Left ventricle myocardium superior (tissue), 1 donor: ENCODE measurements at regions not wholly inside any gene's neighbourhood (a gene's known extent, or its start where the extent isn't known, plus 50 kb on each side); places are given as distances from the start of the nearest gene placed in this dataset.

Source experiments
- ATAC-seq: fragments of 200-7000 bp; cut with Tn5 transposase; one replicate; pipeline ENCODE4 v1.9.1; 2020; ENCODE audit warnings: mild to moderate bottlenecking, moderate library complexity
- DNase-seq: peaks from one replicate; pipeline ENCODE4 v3.0.0-alpha.2; 2020
- intact Hi-C: fragments of 100-400 bp; cut with micrococcal nuclease; formaldehyde crosslinking; loops from one replicate; pipeline ENCODE4 v1.11.0; 2022
- donor health status: DM: no; HTN: yes; CAD: no; lungs with severe emphysema.

DNA sequence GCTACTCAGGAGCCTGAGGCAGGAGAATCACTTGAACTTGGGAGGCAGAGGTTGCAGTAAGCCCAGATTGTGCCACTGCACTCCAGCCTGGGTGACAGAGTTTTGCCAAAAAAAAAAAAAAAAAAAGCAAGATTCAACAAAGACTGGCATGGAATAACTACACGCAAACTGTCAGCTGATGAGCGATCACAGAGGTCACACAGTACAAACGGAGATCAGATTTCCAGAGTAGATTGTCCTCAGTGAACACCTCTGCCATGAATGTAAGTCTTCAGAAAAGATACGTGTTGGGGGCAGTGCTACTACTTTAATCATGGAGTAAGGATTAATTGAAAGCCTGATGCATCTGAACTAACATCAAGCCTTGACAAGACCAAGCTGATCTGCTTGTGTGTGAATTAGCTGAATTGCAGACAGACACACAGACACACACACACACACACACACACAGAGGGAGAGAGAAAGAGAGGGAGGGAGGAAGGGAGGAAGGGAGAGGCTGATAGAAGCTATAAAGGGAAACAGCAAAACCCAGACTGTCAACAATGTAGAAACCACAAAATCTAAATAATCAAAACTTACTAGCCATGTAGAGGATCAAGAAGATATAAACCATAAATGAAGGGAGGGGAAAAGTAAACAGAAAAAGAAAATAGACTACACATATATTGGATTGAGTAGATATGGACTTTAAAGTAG is 222.9 kb upstream of the ZNF462 start:
- no peak for DNase-seq
- intact Hi-C loops, result no loop called here
- no peak for ATAC-seq

DNA sequence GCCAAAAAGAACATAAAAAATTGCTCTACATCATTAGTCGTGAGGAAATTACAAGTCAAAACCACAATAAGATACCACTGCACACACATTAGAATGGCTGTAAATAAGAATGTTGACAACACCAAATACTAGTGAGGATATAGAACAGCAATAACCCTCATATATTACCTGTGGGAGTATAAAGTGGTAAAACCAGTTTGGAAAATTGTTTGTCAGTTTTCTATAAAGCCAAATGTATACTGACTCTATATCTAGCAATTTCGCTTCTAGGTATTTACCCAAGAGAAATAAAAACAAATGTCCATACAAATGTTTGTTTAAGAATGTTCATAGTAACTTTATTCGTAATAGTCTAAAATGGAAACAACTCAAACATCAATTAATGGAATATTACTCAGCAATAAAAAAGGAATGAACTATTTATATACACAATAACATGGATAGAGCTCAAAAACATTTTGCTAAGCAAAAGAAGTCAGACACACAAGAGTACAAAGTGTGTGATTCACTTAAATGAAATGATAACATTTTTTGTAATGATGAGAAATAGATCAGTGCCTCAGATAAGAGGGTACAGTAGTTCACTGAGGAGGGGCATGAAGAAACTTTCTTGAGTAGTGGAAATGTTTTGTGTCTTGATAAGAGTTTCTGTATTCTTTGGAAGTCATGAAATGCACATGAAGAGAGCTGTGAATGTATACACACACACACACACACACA is 219.6 kb upstream of the ZNF462 start:
- intact Hi-C loops, result no loop called here

DNA sequence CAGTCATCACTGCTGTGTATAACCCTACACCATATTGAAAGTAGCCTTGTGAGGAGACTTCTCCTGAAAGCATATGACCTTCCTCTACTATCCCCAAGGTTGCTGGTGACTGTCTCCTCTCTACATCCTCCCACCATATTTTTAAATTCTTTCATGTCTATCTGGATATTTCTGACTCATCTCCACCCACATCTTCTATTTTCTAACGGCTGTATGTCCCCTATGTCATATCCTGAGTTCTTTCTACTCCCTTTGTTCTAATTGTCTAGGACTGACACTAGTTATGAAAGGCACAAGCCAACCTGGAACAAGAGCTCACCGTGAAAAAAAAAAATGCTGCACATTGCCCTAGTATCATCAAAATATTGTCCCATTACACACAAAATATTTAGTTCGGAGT is 218.3 kb upstream of the ZNF462 start:
- intact Hi-C loops, result no loop called here

More for the DNA sequence above, 219.6 kb upstream of the ZNF462 start:
- ATAC-seq (no peak), DNase-seq (no peak)

DNA sequence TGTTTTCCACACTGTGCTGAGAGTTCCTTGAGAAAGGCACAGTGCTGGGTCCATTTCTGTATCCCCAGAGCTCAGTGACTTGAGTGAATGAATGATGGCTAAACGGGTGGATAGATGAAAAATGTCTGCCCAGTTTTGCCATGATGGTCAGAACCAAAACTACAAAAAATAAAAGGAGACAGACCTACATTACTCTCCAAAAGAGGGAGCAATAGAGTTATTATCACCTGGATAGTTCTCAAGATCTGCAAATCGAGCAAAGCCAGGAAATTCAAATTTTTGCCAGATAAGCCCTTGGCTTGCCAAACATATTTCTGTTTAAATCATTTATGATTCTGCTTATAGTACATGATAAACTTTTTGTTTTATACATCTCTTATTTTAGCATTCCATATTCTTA is 214.2 kb upstream of the ZNF462 start:
- intact Hi-C loops, result no loop called here

More for the DNA sequence above, 218.3 kb upstream of the ZNF462 start:
- DNase-seq (no peak), ATAC-seq (no peak)

DNA sequence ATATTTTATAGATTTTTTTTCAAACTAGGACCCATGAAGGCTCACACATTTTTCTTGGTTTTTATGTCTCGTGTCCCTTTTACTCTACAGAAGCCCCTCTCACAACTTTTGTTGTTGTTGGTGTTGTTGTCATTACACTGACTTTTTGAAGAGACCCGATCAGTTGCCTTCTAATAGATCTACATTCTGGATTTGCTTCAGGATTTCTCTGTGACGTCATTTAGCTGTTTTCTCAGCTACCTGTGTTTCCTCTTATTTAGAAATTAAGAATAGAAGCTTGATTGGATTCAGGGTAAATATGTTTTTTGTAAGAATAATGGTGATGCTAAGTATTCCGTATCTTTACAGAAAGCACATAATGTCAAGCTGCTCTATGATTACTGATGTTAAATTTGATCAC is 213.3 kb upstream of the ZNF462 start:
- no peak for DNase-seq
- no peak for ATAC-seq
- intact Hi-C loops, result no loop called here

More for the DNA sequence above, 214.2 kb upstream of the ZNF462 start:
- no peak for ATAC-seq
- no peak for DNase-seq

DNA sequence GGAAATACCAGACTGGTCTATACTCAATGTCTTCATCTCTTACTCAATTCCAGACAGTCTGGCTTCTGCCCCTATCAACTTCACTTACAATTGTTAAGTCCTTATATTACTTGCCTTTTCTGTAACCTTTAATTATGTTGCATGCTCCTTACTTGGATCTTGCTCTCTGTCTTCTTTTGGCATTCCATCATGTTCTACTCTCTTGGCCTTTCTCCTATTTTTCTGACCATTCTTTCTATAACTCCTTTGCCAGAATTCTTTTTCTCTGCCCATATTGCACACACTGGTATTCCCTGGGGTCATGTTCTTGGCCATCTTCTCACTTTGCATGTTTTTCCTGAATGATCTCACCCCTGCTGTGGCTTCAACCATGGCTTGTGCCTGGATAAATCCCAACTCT is 209.8 kb upstream of the ZNF462 start:
- DNase-seq (no peak), ATAC-seq (peak; percentile 84)
- intact Hi-C loops, result no loop called here

DNA sequence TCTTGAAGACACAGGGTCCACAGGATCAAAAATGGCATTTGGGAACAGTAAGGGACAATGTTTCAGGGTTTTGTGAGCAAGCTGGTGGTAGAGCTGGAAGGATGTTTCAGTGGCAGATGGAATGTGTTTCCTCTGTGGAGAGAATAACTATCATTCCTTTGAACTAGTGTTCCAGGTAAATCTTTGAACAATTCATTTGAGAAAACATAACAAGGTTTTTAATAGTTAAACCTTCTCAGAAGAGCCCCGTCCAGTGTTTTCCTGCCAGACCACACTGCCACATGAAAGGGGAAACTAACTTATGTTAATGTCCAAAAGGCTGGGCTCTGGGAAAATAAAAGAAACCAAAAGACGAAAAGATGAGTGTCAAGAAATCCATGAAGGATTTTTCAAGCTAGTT is 207.0 kb upstream of the ZNF462 start:
- ATAC-seq, result no peak
- intact Hi-C loops, result no loop called here

DNA sequence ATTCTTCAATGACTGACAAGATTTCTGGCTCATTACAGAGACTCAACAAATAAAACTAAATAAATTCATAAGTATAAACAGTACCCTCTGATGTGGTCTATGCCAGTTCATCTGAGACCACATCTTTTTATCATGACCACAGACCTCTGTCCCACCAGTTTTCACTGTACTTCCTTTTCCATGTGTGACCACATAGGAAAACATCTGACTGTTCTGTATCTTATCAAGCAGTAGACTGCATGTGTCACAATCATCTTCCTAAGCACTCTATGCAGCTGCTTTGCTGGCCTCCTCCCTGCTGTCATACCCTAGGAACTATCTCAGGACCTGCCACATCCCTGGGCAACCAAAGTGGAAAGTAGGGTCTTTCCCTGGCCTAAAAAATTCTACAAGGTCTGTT is 205.0 kb upstream of the ZNF462 start:
- ATAC-seq (no peak), DNase-seq (no peak)
- intact Hi-C loops, result no loop called here

More for the DNA sequence above, 207.0 kb upstream of the ZNF462 start:
- DNase-seq, result no peak

DNA sequence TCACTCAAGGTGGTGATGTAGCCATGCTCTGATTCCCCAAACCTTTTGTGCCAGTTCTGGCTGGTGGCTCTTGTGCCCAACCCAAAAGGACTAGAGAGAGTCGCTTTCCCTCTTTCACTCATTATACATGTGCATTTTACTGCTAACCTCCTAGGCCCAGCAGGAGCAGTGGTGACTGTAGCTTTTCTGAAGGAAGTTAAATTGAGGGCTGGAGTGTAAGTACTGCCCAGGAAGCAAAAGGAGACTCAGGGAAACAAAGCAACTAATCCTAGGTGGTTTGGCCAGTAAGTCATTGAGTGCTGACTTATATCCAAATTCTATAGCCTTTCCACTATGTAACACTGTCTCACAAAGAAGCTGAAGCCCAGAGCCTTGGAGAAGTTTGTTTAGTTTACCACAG is 194.4 kb upstream of the ZNF462 start:
- DNase-seq (no peak), ATAC-seq (no peak)
- intact Hi-C loops, result no loop called here

DNA sequence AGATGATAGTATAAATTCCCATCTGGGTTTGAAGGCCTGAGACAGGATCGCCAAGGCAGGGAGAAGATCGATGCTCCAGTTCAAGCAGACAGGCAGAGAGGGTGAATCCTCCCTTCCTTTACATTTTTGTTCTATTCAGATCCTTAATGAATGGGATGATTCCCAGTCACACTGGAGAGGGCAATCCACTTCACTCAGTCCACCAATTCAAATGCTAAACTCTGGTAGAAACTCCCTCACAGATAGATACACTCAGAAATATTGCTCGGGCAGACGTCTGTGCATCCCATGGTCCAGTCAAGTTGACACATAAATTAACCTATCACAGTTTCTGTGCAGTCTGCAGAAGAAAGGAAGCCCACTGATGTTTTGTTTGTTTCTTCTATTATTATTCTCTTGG is 193.1 kb upstream of the ZNF462 start:
- ATAC-seq, result no peak
- DNase-seq, result no peak
- intact Hi-C loops, result no loop called here

DNA sequence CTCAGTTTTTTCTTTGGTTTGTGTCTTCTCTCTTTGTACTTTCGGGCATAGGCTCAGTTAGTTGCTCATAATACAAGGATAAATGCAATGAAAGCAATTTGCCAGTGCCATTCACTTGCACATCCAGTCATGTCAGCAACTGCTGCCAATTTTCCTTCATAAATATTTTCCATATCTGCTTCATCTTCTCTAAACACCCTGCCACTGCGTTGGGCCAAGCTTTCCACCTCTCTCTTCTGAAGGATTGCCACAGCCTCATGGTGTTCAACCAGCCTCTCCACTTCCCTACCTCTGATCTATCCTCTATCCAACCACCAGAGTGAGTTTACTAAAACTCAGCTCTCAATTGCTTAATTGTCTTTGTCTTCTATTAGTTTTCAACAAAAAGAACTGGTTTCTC is 192.5 kb upstream of the ZNF462 start:
- DNase-seq, result no peak
- intact Hi-C loops, result no loop called here

DNA sequence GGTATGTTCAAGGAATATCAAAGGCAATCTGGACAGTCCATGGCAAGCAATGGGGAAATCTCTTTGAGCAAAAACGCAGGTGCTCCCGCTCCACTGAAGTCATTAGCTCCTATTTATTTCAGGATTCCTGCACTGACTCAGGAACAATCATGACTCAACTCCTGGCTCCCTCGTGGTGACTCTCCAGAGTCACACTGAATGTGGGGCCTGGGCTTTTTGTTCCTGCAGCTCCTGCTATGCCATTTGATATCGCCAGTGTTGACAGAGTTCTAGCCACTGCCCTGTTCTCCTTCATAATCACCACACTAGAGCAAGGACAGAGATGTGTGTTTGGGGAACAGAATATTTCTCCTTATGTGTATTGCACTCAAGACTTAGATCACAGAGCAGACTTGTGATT is 187.2 kb upstream of the ZNF462 start:
- DNase-seq (peak; percentile 55), ATAC-seq (peak; percentile 98)
- intact Hi-C loops, result no loop called here

More for the DNA sequence above, 192.5 kb upstream of the ZNF462 start:
- ATAC-seq, result peak; percentile 48

DNA sequence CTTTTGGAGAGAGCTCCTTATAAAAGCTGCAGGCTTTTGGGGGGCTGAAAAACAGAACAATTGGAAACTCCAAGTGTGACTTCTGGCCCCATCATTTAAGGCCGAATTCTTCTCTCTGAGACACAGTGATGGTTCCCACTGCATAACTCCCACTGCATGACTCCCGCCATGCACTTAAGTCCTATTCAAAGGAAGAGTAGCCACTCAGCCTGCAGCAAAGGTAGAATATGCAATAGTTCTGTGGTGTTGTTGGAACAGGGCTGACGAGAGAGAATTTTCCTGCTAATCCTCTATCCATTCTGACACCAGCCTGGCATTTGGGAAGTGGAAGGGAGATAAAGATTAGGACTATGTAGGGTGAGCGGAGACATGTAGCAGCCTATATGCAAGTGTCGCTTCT is 185.6 kb upstream of the ZNF462 start:
- intact Hi-C loops, result no loop called here

DNA sequence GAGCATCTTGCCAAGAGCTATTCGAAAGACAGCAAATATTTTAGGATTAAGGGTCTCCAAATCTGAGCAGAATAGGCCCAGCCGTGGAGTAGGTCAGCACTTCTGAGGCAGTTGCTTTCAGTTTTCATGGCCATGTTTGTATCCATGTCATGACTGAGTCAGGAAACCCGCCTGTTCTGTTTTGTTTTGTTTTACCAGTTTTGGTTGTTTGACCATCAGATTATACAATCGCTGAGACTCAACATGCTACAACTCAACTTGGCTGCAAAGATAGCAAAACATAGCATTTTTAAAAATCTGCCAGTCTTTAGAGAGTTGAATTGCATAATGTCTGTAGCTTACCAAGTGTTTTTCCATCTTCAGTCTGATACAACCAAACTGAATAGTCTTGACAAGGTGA is 185.1 kb upstream of the ZNF462 start:
- DNase-seq, result no peak
- peak; percentile 8 for ATAC-seq
- intact Hi-C loops, result no loop called here

More for the DNA sequence above, 185.6 kb upstream of the ZNF462 start:
- ATAC-seq (no peak), DNase-seq (no peak)

DNA sequence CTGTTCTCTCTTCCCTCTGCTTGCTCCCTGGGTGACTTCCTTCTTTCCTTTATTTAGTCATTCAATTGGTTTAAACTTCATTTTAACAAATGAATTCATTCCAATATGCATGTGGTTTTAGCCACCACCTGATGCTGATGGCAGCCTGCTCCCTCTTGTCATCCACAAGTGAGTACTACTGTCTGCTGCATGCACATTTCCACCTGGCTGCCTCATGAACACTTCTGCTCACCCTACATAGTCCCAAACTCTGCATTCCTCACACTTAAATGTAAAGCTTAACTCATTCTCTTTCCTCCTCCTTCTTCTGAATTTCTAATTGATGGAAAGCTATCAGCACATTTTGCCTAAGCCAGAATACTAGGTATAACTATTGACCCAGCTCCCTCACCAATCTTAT is 184.7 kb upstream of the ZNF462 start:
- DNase-seq, result no peak
- intact Hi-C loops, result no loop called here
- no peak for ATAC-seq

DNA sequence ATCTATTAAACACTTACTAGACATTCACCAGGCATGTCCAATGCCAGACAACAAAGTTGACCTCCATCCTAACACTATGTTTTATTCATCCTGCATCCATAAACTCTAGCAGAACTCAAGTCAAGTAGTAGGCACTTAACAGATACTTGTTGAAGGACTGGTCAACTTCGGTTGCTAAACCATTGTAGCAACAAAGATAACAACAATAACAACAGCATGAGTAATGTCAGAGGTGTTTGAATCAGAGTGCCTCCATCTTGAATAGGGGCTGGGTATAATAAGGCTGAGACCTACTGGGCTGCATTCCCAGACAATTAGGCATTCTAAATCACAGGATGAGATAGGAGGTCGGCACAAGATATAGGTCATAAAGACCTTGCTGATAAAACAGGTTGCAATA is 180.5 kb upstream of the ZNF462 start:
- peak; percentile 77 for ATAC-seq
- intact Hi-C loops, result no loop called here

DNA sequence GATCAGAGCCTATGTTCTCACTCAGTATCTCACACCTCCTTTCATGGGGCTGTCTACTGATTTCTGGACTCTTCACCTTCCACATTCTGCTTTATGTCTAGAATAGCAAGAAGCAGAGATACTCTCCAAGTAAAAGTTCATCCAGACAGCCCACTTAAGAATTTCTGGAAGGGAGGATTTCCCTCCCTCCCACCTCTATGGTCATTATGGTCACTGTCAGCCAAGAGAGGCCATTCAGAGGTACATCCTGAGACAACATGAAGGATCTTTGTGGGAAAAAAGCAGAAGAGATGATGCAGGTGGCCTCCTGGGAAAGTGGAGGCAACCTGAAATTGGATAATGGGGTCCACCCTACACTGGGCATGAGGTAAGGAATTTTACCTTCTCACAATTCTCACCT is 179.5 kb upstream of the ZNF462 start:
- intact Hi-C loops, result no loop called here
- no peak for DNase-seq
- no peak for ATAC-seq

More for the DNA sequence above, 180.5 kb upstream of the ZNF462 start:
- DNase-seq, result no peak

DNA sequence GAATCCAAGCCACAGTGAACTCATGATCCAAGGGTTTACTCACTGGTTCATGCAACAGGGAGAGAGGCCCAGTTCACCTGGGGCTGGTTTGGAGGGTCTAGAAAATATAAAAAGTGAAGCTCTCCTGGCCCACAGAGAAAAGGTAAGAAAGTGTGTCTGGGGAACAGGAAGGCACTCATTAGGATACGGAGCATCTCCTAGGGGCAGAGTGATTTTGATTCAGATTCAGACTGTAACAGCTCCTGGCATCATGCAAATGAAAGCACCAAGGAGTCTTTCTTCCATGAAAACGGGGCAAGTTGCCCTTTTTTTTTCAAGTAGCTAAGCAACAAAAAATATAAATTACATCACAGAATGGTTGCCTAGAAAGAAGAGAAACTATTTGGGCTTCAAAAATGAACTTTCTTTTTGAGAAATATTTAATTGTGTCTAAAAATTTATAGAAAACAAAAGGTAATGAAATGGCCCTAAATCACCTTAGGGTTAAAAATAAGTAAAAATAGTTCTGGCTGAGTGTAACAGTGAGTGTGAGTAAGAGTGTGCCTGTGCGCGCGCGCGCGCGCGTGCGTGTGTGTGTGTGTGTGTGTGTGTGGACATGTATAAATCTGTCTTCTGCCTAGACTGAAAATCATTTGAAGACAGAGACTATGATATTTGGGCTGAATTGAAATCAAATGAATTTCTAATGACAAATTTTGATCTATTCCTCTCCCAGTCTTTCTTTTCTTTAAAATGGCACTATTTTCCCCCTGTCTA is 177.8 kb upstream of the ZNF462 start:
- DNase-seq (no peak), ATAC-seq (no peak)
- intact Hi-C loops, result no loop called here

DNA sequence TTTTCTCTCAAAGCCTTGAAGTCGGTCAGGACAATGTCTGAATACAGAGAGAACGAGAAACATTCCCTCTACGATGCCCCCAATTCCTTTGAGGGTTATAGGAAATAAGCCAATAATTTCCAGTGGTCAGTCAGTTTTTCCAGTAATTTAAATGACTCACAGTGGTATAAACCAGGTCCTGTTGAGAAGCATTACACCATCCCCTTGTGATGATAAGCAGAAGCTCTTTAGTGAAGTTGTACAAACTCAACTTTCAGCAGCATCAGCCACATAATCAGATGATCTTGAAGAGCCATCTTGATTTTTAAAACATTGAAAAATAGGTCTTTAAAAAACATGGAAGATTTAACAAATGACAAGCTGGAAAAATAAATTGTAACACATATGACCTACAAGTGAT is 173.9 kb upstream of the ZNF462 start:
- intact Hi-C loops, result no loop called here
- ATAC-seq (no peak), DNase-seq (no peak)

DNA sequence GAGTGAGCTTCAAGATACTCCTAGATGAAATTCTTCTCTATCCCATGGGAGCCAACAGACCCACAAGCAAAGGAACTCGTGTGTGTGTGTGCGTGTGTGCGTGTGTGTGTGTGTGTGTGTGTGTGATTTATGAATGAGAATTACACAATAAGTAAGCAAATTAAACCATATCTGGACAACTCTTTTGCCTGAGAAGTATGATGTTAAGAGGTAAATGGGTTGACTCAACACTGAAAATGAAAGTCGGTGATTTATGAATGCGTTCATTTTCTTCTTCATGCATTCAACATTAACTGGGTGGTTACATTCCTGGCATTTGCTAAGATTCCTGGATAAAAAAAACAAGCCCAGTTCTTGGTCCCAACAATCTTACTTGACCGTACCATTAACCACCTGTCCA is 171.3 kb upstream of the ZNF462 start:
- ATAC-seq, result no peak
- DNase-seq, result no peak
- intact Hi-C loops, result no loop called here
